Mesenchymal stem cell (in vitro differentiated cells and primary cell): ENCODE measurements at regions not wholly inside any gene's neighbourhood (a gene's known extent, or its start where the extent isn't known, plus 50 kb on each side); places are given as distances from the start of the nearest gene placed in this dataset.

ENCODE experiments used
- DNase-seq: peaks from one replicate; pipeline ENCODE4 v3.0.0-alpha.2; 2013
- H2AFZ ChIP-seq: one replicate; pipeline ENCODE4 v1.6.1; 2013; ENCODE audit warnings: low read depth, mild to moderate bottlenecking, control low read depth, inconsistent platforms, low read length, moderate library complexity
- H2AK5ac ChIP-seq: 2 replicates; pipeline ENCODE4 v1.6.1; 2013; ENCODE audit warnings: low read length, moderate library complexity, mild to moderate bottlenecking, inconsistent platforms; ENCODE audit not compliant: severe bottlenecking
- H2BK120ac ChIP-seq: one replicate; pipeline ENCODE4 v1.6.1; 2013; ENCODE audit warnings: low read depth, mild to moderate bottlenecking, inconsistent platforms, low read length, moderate library complexity
- H2BK12ac ChIP-seq, 2 experiments: one replicate each; pipeline ENCODE4 v1.6.1; 2013; ENCODE audit warnings: inconsistent platforms in 2 of 2, low read length in 2 of 2, mild to moderate bottlenecking in 2 of 2, moderate library complexity in 2 of 2, control low read depth in 1 of 2
- H2BK15ac ChIP-seq: one replicate; pipeline ENCODE4 v1.6.1; 2013; ENCODE audit warnings: mild to moderate bottlenecking, low read depth, inconsistent platforms; ENCODE audit not compliant: poor library complexity, severe bottlenecking
- H2BK5ac ChIP-seq: 2 replicates; pipeline ENCODE4 v1.6.1; 2013; ENCODE audit warnings: low read depth, mild to moderate bottlenecking, low read length, control low read depth, inconsistent platforms; ENCODE audit not compliant: poor library complexity, severe bottlenecking
- H3K14ac ChIP-seq, 2 experiments: one replicate each; pipeline ENCODE4 v1.6.1; 2013; ENCODE audit warnings: inconsistent platforms in 2 of 2, low read length in 2 of 2, control low read depth in 1 of 2, mild to moderate bottlenecking in 1 of 2, moderate library complexity in 1 of 2
- H3K18ac ChIP-seq, 2 experiments: one replicate each; pipeline ENCODE4 v1.6.1; 2013; ENCODE audit warnings: inconsistent platforms in 2 of 2, low read length in 2 of 2, control low read depth in 1 of 2, low read depth in 1 of 2, mild to moderate bottlenecking in 1 of 2
- H3K23ac ChIP-seq, 2 experiments: one replicate each; pipeline ENCODE4 v1.6.1; 2013; ENCODE audit warnings: inconsistent platforms in 2 of 2, low read length in 2 of 2, mild to moderate bottlenecking in 2 of 2, moderate library complexity in 2 of 2, control low read depth in 1 of 2
- H3K27ac ChIP-seq: 2 replicates; pipeline ENCODE4 v1.5.1; 2013; ENCODE audit warnings: mild to moderate bottlenecking, moderate library complexity, low read length, control low read depth, inconsistent platforms; ENCODE audit not compliant: poor library complexity, severe bottlenecking
- H3K27me3 ChIP-seq, 2 experiments: 2 replicates each; pipeline versions ENCODE4 v1.6.1 to v1.7.0; 2013; ENCODE audit warnings: low read length in 2 of 2, mild to moderate bottlenecking in 2 of 2, moderate library complexity in 2 of 2, control low read depth in 1 of 2, inconsistent platforms in 1 of 2; ENCODE audit not compliant: control insufficient read depth in 1 of 2, insufficient read depth in 1 of 2
- H3K36me3 ChIP-seq, 2 experiments: 2 replicates each; pipeline versions ENCODE4 v1.6.1 to v1.7.0; 2013; ENCODE audit warnings: low read length in 2 of 2, control low read depth in 1 of 2, inconsistent platforms in 1 of 2, low read depth in 1 of 2, mild to moderate bottlenecking in 1 of 2; ENCODE audit not compliant: insufficient read depth in 2 of 2, control insufficient read depth in 1 of 2
- H3K4ac ChIP-seq, 2 experiments: one replicate each; pipeline ENCODE4 v1.6.1; 2013; ENCODE audit warnings: inconsistent platforms in 2 of 2, low read length in 2 of 2, mild to moderate bottlenecking in 2 of 2, moderate library complexity in 2 of 2, control low read depth in 1 of 2, low read depth in 1 of 2
- H3K4me1 ChIP-seq: 2 replicates; pipeline ENCODE4 v1.6.1; 2013; ENCODE audit warnings: low read depth, low read length, control low read depth; ENCODE audit not compliant: control insufficient read depth, insufficient read depth
- H3K4me2 ChIP-seq: 2 replicates; pipeline ENCODE4 v1.6.1; 2013; ENCODE audit warnings: low read length, mild to moderate bottlenecking, inconsistent platforms; ENCODE audit not compliant: poor library complexity, severe bottlenecking
- H3K4me3 ChIP-seq, 2 experiments: 2 replicates each; pipeline versions ENCODE4 v1.5.1 to v1.7.0; 2013; ENCODE audit warnings: low read length in 2 of 2, mild to moderate bottlenecking in 2 of 2, control low read depth in 1 of 2, low read depth in 1 of 2; ENCODE audit not compliant: insufficient read depth in 1 of 2
- H3K79me1 ChIP-seq: replicated peaks from 2 replicates; pipeline ENCODE4 v1.6.1; 2013; ENCODE audit warnings: mild to moderate bottlenecking, control low read depth, low read length, inconsistent platforms; ENCODE audit not compliant: poor library complexity, severe bottlenecking
- H3K9ac ChIP-seq: 2 replicates; pipeline ENCODE4 v1.7.0; 2013; ENCODE audit warnings: mild to moderate bottlenecking, low read length, moderate library complexity
- H3K9me3 ChIP-seq: 2 replicates; pipeline ENCODE4 v1.7.0; 2013; ENCODE audit warnings: mild to moderate bottlenecking, low read length; ENCODE audit not compliant: control insufficient read depth
- H4K8ac ChIP-seq: one replicate; pipeline ENCODE4 v1.6.1; 2013; ENCODE audit warnings: inconsistent platforms, mild to moderate bottlenecking, low read length, moderate library complexity
- H4K91ac ChIP-seq: one replicate; pipeline ENCODE4 v1.6.1; 2013; ENCODE audit warnings: mild to moderate bottlenecking, low read length, inconsistent platforms
- WGBS: methylation state at CpG from one replicate; pipeline ENCODE4 v1.1.7; 2013; ENCODE audit warnings: mixed read lengths; 5-methylcytosine and 5-hydroxymethylcytosine counted together

DNA sequence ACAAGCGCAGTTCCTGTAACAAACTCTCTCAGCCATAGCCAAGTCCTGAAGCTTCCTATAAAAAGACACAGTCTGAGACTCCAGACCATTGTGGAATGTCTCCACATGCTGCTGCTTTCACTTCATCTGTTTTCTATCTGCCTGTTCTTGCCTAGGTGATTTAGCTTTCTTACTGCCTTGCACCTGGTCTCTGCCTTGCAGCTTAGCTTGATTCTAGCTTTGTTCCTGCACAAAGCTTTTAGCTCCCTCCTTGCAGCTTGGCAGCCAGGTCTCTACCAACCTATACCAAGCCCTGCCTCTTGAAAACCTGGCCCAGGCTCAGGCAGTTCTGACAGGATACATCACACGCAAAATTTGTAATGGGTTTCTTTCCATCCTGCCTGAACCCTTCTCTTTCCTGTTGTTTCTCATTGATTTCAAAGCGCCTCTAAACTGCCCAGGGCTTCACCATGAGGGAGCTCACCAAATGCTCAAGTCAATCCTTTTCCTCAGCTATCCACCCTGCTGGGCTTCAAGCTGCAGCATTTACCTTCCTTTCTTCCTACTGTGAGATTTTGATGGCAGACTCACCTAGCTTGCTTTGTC, 941.3 kb upstream of the NXPH2 start:
- Histone ChIP-seq H4K8ac (no peak overlapping the region), H2AFZ (no peak overlapping the region), H4K91ac (no peak overlapping the region), H2AK5ac (no peak overlapping the region), H2BK15ac (no peak overlapping the region), H3K4me3 (no peak overlapping the region), H3K9me3 (no peaks in the 10 kb centered on the region), H3K4me1 (peaks cover 1% of the 10 kb centered on the region), H3K14ac (no peak overlapping the region), H2BK5ac (no peak overlapping the region), H2BK120ac (no peak overlapping the region), H3K23ac (no peak overlapping the region), H3K27ac (no peak overlapping the region), H3K18ac (no peak overlapping the region), H3K4ac (no peak overlapping the region), H3K79me1 (no peaks in the 10 kb centered on the region), H3K27me3 (no peaks in the 10 kb centered on the region), H3K36me3 (no peaks in the 10 kb centered on the region), H2BK12ac (no peak overlapping the region), H3K4me2 (no peak overlapping the region), H3K9ac (no peak overlapping the region)
- no peak for DNase-seq
- WGBS: 63% methylated on average over 3 of the region's 3 CpGs

DNA sequence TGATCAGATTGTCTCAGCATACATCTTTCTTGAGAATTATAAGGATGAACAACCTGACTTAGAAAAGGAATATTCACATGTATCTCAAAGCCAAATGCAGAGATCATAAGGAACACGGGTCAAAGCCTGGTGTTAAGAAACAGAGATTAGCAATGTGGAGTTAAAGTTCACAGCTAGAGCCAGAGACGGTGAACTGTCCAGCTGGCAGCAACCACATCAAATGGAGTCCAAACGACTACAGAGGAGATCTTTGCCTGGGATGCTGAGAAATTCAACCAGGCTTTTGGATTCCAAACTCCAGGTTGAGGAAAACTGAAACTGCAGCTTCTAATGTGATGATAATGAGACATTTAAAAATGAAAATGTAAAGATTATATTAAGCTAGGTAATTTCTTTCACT, 939.9 kb upstream of the NXPH2 start:
- H3K4me1 ChIP-seq: peaks cover 1% of the 10 kb centered on the region
- no peak for DNase-seq
- H3K4me2 ChIP-seq: no peak overlapping the region
- no peak overlapping the region for H2AFZ ChIP-seq
- H2BK12ac ChIP-seq: no peak overlapping the region
- no peak overlapping the region for H2BK5ac ChIP-seq
- H3K27ac ChIP-seq: no peak overlapping the region
- no peak overlapping the region for H3K4me3 ChIP-seq
- H3K4ac ChIP-seq: no peak overlapping the region
- 69% methylated on average over 3 of the region's 3 CpGs for WGBS
- H4K8ac ChIP-seq: no peak overlapping the region
- no peak overlapping the region for H3K18ac ChIP-seq
- no peaks in the 10 kb centered on the region for H3K27me3 ChIP-seq
- no peak overlapping the region for H3K23ac ChIP-seq
- H3K9ac ChIP-seq: no peak overlapping the region
- no peaks in the 10 kb centered on the region for H3K79me1 ChIP-seq
- H2BK120ac ChIP-seq: no peak overlapping the region
- no peaks in the 10 kb centered on the region for H3K36me3 ChIP-seq
- H3K9me3 ChIP-seq: no peaks in the 10 kb centered on the region
- H2AK5ac ChIP-seq: no peak overlapping the region
- H2BK15ac ChIP-seq: no peak overlapping the region
- H4K91ac ChIP-seq: no peak overlapping the region
- no peak overlapping the region for H3K14ac ChIP-seq

DNA sequence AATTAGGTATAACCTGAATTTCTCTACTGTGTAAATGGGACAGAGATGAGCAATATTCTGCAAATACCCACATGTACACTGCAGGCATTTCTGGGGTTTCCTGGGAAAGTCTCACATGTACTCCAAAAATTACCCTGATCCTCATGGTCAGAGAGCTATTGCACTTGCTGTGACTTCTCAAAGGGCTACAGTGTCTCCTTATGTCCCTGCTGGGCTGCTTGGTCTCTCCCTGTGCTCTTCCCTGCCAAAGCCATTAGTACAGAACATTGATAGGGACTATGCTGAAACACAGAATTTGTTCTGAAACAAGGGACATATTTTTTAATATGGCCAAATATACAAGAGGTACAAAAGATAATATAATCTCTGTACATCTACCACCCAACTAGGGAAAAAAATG, 924.4 kb upstream of the NXPH2 start:
- Histone ChIP-seq H4K91ac (no peak overlapping the region), H2AFZ (no peak overlapping the region), H3K18ac (no peak overlapping the region), H3K9ac (no peak overlapping the region), H3K14ac (no peak overlapping the region), H2BK120ac (no peak overlapping the region), H3K4me1 (no peaks in the 10 kb centered on the region), H3K27me3 (no peaks in the 10 kb centered on the region), H2BK12ac (no peak overlapping the region), H3K36me3 (no peaks in the 10 kb centered on the region), H3K23ac (no peak overlapping the region), H3K27ac (no peak overlapping the region), H3K9me3 (no peaks in the 10 kb centered on the region), H3K4ac (no peak overlapping the region), H2BK5ac (no peak overlapping the region), H2BK15ac (no peak overlapping the region), H2AK5ac (no peak overlapping the region), H3K4me3 (no peak overlapping the region), H3K79me1 (no peaks in the 10 kb centered on the region), H3K4me2 (no peak overlapping the region), H4K8ac (no peak overlapping the region)
- no peak for DNase-seq

DNA sequence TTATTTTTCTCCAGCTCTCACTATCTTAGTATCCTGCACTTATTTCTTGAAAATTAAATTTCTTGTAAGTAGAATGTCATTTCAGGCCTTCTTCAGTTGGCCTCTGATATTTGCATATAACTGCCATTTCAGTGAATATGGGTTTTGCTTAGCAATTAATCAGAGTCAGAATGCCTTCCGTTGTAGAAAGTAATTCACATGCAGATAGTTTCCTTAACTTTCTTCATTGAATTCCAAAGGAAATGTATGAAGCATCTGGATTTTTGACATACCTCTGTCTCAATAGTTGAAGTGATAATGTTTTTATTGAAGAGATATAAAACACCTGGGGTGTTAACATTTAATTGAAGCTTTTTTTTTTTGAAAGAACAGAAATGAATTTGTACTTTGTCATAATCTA, 914.1 kb upstream of the NXPH2 start:
- Histone ChIP-seq H3K4me3 (no peak overlapping the region), H3K4ac (no peak overlapping the region), H3K9me3 (no peaks in the 10 kb centered on the region), H3K18ac (no peak overlapping the region), H3K27ac (no peak overlapping the region), H2AK5ac (no peak overlapping the region), H3K4me1 (no peaks in the 10 kb centered on the region), H2BK5ac (no peak overlapping the region), H3K27me3 (no peaks in the 10 kb centered on the region), H2BK15ac (no peak overlapping the region), H4K91ac (no peak overlapping the region), H2BK120ac (no peak overlapping the region), H3K23ac (no peak overlapping the region), H2AFZ (no peak overlapping the region), H3K79me1 (no peaks in the 10 kb centered on the region), H4K8ac (no peak overlapping the region), H2BK12ac (no peak overlapping the region), H3K36me3 (no peaks in the 10 kb centered on the region), H3K14ac (no peak overlapping the region), H3K9ac (no peak overlapping the region), H3K4me2 (no peak overlapping the region)
- WGBS: 100% methylated on average over 1 of the region's 1 CpG
- no peak for DNase-seq
